Upper lobe of left lung (tissue), 4 donors: ENCODE measurements at regions not wholly inside any gene's neighbourhood (a gene's known extent, or its start where the extent isn't known, plus 50 kb on each side); places are given as distances from the start of the nearest gene placed in this dataset.

ENCODE experiments used
- CTCF ChIP-seq, 6 experiments: fragments of 450-650 bp in 4 of 6; fragments of 200-600 bp in 2 of 6; sonication (generic) in 2 of 6; IDR thresholded peaks; one replicate each; pipeline ENCODE4 v1.5.1; 2016 to 2019; ENCODE audit warnings: antibody characterized with exemption in 6 of 6
- POLR2A ChIP-seq, 4 donors: fragments of 450-650 bp; IDR thresholded peaks; one replicate each; pipeline ENCODE4 v1.5.1; 2016 to 2017; ENCODE audit warnings: antibody characterized with exemption in 4 of 4, mild to moderate bottlenecking in 2 of 4
- POLR2AphosphoS5 ChIP-seq, 2 donors: sonication (generic); formaldehyde crosslinking; IDR thresholded peaks; one replicate each; pipeline ENCODE4 v1.5.1; 2017; ENCODE audit warnings: antibody characterized with exemption in 2 of 2

GRCh38 chr1:25166847-25167246 is 65.5 kb downstream of the SYF2 start:
- no peak for TF ChIP-seq CTCF (IDR thresholded peaks at IDR 0.05)
- no peak for TF ChIP-seq POLR2AphosphoS5 (IDR thresholded peaks at IDR 0.05)
- no peak for TF ChIP-seq POLR2A (IDR thresholded peaks at IDR 0.05)
